Panc1 (cell line): ENCODE measurements at regions not wholly inside any gene's neighbourhood (a gene's known extent, or its start where the extent isn't known, plus 50 kb on each side); places are given as distances from the start of the nearest gene placed in this dataset.

Experiments used
- ATAC-seq: fragments of 200-7000 bp; cut with Tn5 transposase; 2 replicates; pipeline ENCODE4 v1.9.1; 2020; ENCODE audit warnings: mild to moderate bottlenecking, moderate library complexity
- BruUV-seq: library from RNA; stranded (reverse); fragments of 400-500 nt; replicated peaks from 2 replicates; lab custom pipeline; 2021; lab: Mats Ljungman, UMichigan
- CTCF ChIA-PET: fragments of 300-600 bp; sonication (Branson Sonifier 250); formaldehyde crosslinking; loops from one replicate; lab custom pipeline; 2022; ENCODE audit warnings: antibody characterized with exemption; lab: Charles Lee
- POLR2A ChIA-PET: fragments of 300-600 bp; sonication (Branson Sonifier 250); formaldehyde crosslinking; loops from one replicate; lab custom pipeline; 2022; ENCODE audit warnings: antibody characterized with exemption; lab: Charles Lee
- DNase-seq: peaks from one replicate; pipeline ENCODE4 v3.0.0-alpha.2; 2010; ENCODE audit warnings: low read depth, low spot score
- H3K27ac ChIP-seq: 2 replicates; pipeline ENCODE4 v1.5.1; 2011; ENCODE audit warnings: mild to moderate bottlenecking, low read length, inconsistent platforms
- H3K27me3 ChIP-seq: fragments of 200-500 bp; sonication (Bioruptor generic); 2 replicates; pipeline ENCODE4 v1.6.0; 2014; ENCODE audit warnings: low read length, inconsistent platforms; ENCODE audit not compliant: control insufficient read depth, insufficient read depth
- H3K36me3 ChIP-seq: fragments of 200-500 bp; sonication (Bioruptor generic); 2 replicates; pipeline ENCODE4 v1.5.1; 2014; ENCODE audit warnings: inconsistent platforms, mild to moderate bottlenecking, low read length, moderate library complexity; ENCODE audit not compliant: control insufficient read depth, insufficient read depth
- H3K4me1 ChIP-seq: 2 replicates; pipeline ENCODE4 v1.5.1; 2011; ENCODE audit warnings: inconsistent platforms, mild to moderate bottlenecking, low read length, moderate library complexity; ENCODE audit not compliant: control insufficient read depth, insufficient read depth
- H3K4me3 ChIP-seq, 2 experiments: 2 replicates each; pipeline ENCODE4 v1.5.1; 2011 to 2012; ENCODE audit warnings: low read depth in 2 of 2, low read length in 2 of 2, mild to moderate bottlenecking in 2 of 2, inconsistent platforms in 1 of 2, moderate library complexity in 1 of 2
- H3K9me3 ChIP-seq: fragments of 200-500 bp; sonication (Bioruptor generic); 2 replicates; pipeline ENCODE4 v1.5.1; 2014; ENCODE audit warnings: low read depth, mild to moderate bottlenecking, inconsistent platforms, low read length, moderate library complexity; ENCODE audit not compliant: control insufficient read depth, insufficient read depth
- POLR2AphosphoS5 ChIP-seq: IDR thresholded peaks from 2 replicates; pipeline ENCODE4 v1.6.1; 2012; ENCODE audit warnings: mild to moderate bottlenecking, low read depth, low read length, moderate library complexity
- SIN3A ChIP-seq: IDR thresholded peaks from 2 replicates; pipeline ENCODE4 v1.6.1; 2012; ENCODE audit warnings: low read depth, mild to moderate bottlenecking, low read length, moderate library complexity, borderline replicate concordance; ENCODE audit not compliant: insufficient read depth
- TCF7L2 ChIP-seq: IDR thresholded peaks from 2 replicates; pipeline ENCODE4 v1.6.1; 2011; ENCODE audit warnings: mild to moderate bottlenecking, low read depth, low read length, inconsistent platforms
- in situ Hi-C: cut with HindIII; loops from 2 replicates; pipeline ENCODE4 v1.10.0; 2016; ENCODE audit warnings: low sequenced_read_pairs, low pct_unique_long_range_greater_than_20kb
- intact Hi-C: fragments of 100-400 bp; cut with micrococcal nuclease; formaldehyde crosslinking; loops from one replicate; pipeline ENCODE4 v1.10.0; 2022; ENCODE audit not compliant: unreplicated experiment
- TF ChIP-seq, protein P1 (sequence below), 2 experiments: IDR thresholded peaks; 2 replicates each; pipeline ENCODE4 v1.6.1; 2011 to 2012; ENCODE audit warnings: low read depth in 2 of 2, control low read depth in 1 of 2, low read length in 1 of 2, mild to moderate bottlenecking in 1 of 2, moderate library complexity in 1 of 2; ENCODE audit not compliant: insufficient read depth in 1 of 2
- TF ChIP-seq, protein P2 (sequence below): fragments of 450-650 bp; IDR thresholded peaks from 2 replicates; pipeline ENCODE4 v1.5.1; 2017; ENCODE audit warnings: mild to moderate bottlenecking

DNA sequence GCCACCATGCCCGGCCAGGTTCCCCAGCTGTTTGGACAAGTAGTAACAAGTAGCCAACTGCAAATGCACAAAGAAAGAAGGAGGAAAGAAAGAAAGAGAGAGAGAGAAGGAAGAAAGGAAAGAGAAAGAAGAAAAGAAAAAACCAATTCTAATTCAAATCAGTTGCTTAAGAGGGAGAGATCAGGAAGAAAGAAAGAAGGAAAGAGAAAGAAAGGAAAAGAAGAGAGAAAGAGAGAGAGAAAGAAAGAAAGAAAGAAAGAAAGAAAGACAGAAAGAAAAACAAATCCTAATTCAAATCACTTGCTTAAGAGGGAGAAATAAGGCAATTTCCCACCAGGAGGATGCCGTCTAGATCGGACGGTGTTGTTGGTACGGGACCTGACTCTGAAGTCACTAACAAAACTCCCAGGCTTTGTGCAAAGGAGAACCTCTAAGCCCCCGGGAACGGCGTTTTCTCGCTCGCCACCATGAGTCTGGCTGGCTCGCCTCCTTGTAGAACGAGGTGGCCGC lies 95.5 kb upstream of the PPP2R3B start:
- POLR2A ChIA-PET = no interaction called here
- intact Hi-C loops (no loop called here), in situ Hi-C loops (no loop called here)
- H3K36me3 ChIP-seq = no peaks in the 10 kb centered on the region
- no peak overlapping the region for H3K4me3 ChIP-seq
- H3K27ac ChIP-seq = no peak overlapping the region
- H3K9me3 ChIP-seq = no peaks in the 10 kb centered on the region
- H3K4me1 ChIP-seq = no peaks in the 10 kb centered on the region
- CTCF ChIA-PET = no interaction called here
- BruUV-seq = no TSS peak
- ATAC-seq = no peak
- DNase-seq = no peak
- no peaks in the 10 kb centered on the region for H3K27me3 ChIP-seq
- TF ChIP-seq SIN3A (no peak), TCF7L2 (no peak), POLR2AphosphoS5 (no peak)
- TF ChIP-seq, protein P1, sequence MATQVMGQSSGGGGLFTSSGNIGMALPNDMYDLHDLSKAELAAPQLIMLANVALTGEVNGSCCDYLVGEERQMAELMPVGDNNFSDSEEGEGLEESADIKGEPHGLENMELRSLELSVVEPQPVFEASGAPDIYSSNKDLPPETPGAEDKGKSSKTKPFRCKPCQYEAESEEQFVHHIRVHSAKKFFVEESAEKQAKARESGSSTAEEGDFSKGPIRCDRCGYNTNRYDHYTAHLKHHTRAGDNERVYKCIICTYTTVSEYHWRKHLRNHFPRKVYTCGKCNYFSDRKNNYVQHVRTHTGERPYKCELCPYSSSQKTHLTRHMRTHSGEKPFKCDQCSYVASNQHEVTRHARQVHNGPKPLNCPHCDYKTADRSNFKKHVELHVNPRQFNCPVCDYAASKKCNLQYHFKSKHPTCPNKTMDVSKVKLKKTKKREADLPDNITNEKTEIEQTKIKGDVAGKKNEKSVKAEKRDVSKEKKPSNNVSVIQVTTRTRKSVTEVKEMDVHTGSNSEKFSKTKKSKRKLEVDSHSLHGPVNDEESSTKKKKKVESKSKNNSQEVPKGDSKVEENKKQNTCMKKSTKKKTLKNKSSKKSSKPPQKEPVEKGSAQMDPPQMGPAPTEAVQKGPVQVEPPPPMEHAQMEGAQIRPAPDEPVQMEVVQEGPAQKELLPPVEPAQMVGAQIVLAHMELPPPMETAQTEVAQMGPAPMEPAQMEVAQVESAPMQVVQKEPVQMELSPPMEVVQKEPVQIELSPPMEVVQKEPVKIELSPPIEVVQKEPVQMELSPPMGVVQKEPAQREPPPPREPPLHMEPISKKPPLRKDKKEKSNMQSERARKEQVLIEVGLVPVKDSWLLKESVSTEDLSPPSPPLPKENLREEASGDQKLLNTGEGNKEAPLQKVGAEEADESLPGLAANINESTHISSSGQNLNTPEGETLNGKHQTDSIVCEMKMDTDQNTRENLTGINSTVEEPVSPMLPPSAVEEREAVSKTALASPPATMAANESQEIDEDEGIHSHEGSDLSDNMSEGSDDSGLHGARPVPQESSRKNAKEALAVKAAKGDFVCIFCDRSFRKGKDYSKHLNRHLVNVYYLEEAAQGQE (IDR thresholded peaks at IDR 0.05; ENCODE audit: insufficient read depth in 1 of 2, low read depth in 2 of 2, low read length in 1 of 2) = no peak
- TF ChIP-seq, protein P2, sequence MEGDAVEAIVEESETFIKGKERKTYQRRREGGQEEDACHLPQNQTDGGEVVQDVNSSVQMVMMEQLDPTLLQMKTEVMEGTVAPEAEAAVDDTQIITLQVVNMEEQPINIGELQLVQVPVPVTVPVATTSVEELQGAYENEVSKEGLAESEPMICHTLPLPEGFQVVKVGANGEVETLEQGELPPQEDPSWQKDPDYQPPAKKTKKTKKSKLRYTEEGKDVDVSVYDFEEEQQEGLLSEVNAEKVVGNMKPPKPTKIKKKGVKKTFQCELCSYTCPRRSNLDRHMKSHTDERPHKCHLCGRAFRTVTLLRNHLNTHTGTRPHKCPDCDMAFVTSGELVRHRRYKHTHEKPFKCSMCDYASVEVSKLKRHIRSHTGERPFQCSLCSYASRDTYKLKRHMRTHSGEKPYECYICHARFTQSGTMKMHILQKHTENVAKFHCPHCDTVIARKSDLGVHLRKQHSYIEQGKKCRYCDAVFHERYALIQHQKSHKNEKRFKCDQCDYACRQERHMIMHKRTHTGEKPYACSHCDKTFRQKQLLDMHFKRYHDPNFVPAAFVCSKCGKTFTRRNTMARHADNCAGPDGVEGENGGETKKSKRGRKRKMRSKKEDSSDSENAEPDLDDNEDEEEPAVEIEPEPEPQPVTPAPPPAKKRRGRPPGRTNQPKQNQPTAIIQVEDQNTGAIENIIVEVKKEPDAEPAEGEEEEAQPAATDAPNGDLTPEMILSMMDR = no peak

DNA sequence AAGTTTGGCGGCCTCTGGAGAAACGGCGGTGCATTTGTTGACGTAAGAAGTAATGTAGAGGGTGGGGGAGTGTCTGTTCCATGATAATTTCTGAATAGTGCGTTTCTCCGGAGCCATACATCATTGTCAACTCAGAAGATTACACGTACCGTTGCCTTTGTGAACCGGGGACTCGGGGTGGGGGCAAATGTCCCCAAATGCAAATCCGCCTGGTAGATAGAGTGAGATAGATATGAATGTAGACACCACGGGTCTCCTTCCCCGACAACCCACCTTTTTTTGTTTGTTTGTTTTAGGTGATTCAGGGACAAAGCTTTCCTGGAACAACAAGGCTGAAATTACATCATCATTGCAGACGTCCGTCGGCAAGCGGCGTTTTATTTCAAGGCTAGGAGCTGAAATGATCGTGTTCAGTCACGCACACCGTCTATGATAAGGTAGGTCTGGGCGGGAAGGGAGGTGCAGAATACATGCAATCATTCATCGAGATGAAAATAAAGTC lies 96.0 kb upstream of the PPP2R3B start:
- DNase-seq = no peak
- TF ChIP-seq POLR2AphosphoS5 (no peak), SIN3A (no peak), TCF7L2 (no peak)
- TF ChIP-seq, protein P2 = no peak
- TF ChIP-seq, protein P1 (IDR thresholded peaks at IDR 0.05; ENCODE audit: insufficient read depth in 1 of 2, low read depth in 2 of 2, low read length in 1 of 2) = no peak
- no peak overlapping the region for H3K4me3 ChIP-seq
- no TSS peak for BruUV-seq
- no peak overlapping the region for H3K27ac ChIP-seq
- intact Hi-C loops (no loop called here), in situ Hi-C loops (no loop called here)
- CTCF ChIA-PET = no interaction called here
- H3K27me3 ChIP-seq = no peaks in the 10 kb centered on the region
- no peaks in the 10 kb centered on the region for H3K9me3 ChIP-seq
- POLR2A ChIA-PET = no interaction called here
- H3K36me3 ChIP-seq = no peaks in the 10 kb centered on the region
- H3K4me1 ChIP-seq = no peaks in the 10 kb centered on the region
- ATAC-seq = no peak
